Prostate gland (tissue), 2 donors: ENCODE measurements at regions not wholly inside any gene's neighbourhood (a gene's known extent, or its start where the extent isn't known, plus 50 kb on each side); places are given as distances from the start of the nearest gene placed in this dataset.

Experiments used
- POLR2A ChIP-seq: fragments of 450-650 bp; IDR thresholded peaks from one replicate; pipeline ENCODE4 v1.6.1; 2016; ENCODE audit warnings: antibody characterized with exemption, mild to moderate bottlenecking
- TF ChIP-seq, protein P1 (sequence below), 4 experiments: fragments of 200-600 bp in 2 of 4; fragments of 450-650 bp in 2 of 4; sonication (generic) in 2 of 4; IDR thresholded peaks; 1 replicate in 3 of 4; 2 replicates in 1 of 4; pipeline ENCODE4 v1.5.1; 2016 to 2019; ENCODE audit warnings: antibody characterized with exemption in 4 of 4, mild to moderate bottlenecking in 2 of 4, moderate library complexity in 2 of 4

DNA sequence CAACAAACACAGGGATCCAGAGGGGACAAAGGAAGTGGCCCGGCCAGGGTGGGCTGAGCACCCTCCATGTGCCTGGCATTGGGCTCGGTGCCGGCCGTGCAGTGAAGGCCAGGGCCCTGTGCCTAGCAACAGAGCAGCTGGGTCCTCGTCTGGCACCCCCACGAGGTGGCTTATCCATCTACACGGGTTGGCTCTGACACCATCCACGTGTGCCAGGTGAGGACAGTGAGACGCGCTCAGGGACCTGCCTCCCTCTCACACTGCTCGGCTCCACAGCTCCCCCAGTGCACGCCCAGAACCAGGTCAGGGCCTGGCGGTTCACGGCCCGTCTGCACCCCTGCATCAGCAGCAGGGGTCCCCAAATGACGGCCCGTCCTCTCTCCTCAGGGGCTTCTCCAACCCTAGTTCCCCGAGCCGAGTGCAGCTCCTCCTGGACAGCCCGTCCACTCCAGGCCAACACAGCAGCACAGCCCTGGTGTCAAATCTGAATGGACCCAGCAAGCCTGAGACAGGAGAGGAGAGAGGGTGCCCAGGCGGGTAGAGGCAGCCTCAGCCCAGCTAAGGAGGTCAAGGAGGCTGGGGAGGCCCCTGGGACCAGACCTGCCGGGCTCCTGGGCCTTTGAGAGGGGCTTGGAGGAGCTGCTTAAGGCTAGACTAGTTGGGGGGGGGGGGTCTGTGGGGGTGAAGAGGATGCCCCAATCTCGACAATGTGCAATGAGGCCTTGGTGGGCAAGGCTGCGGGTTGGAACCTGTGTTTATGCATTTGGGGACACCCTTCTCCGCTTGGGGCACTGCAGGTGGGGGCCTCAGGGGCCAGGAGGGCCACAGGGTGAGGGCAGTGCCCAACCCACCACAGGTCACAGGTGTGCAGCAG lies 113.6 kb downstream of the FAM53A start:
- TF ChIP-seq, protein P1, sequence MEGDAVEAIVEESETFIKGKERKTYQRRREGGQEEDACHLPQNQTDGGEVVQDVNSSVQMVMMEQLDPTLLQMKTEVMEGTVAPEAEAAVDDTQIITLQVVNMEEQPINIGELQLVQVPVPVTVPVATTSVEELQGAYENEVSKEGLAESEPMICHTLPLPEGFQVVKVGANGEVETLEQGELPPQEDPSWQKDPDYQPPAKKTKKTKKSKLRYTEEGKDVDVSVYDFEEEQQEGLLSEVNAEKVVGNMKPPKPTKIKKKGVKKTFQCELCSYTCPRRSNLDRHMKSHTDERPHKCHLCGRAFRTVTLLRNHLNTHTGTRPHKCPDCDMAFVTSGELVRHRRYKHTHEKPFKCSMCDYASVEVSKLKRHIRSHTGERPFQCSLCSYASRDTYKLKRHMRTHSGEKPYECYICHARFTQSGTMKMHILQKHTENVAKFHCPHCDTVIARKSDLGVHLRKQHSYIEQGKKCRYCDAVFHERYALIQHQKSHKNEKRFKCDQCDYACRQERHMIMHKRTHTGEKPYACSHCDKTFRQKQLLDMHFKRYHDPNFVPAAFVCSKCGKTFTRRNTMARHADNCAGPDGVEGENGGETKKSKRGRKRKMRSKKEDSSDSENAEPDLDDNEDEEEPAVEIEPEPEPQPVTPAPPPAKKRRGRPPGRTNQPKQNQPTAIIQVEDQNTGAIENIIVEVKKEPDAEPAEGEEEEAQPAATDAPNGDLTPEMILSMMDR (IDR thresholded peaks at IDR 0.05): no peak
- TF ChIP-seq POLR2A: no peak
